Adrenal gland (tissue), 5 donors: ENCODE measurements at regions not wholly inside any gene's neighbourhood (a gene's known extent, or its start where the extent isn't known, plus 50 kb on each side); places are given as distances from the start of the nearest gene placed in this dataset.

ENCODE experiments used
- POLR2A ChIP-seq, 2 donors: fragments of 450-650 bp; IDR thresholded peaks; one replicate each; pipeline ENCODE4 v1.6.1; 2017; ENCODE audit warnings: antibody characterized with exemption in 2 of 2, mild to moderate bottlenecking in 2 of 2, moderate library complexity in 1 of 2
- TF ChIP-seq, protein P1 (sequence below), 6 experiments: fragments of 450-650 bp in 4 of 6; fragments of 200-600 bp in 2 of 6; sonication (generic) in 1 of 6; IDR thresholded peaks; 1 replicate in 5 of 6; 2 replicates in 1 of 6; pipeline versions ENCODE4 v1.5.1 to v1.8.0; 2016 to 2021; ENCODE audit warnings: antibody characterized with exemption in 6 of 6, mild to moderate bottlenecking in 2 of 6, moderate library complexity in 1 of 6
- donor health status: DM: no; HTN: no; CAD: no.

DNA sequence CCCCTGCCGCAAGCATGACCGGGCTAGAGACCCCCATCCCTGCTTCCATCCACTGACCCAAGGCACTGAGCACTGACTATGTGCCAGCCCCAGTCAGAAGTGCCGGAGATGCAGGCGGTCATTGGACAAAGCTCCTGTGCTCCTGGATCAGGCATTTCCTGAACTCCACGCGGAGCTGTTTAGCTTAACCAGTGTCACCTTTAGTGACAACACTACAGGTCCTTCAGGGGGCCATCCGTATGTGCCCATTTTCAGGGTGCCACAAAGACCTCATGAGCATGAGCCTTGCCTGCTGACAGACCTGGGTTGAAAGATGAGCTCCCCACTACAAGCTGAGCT, 63.0 kb upstream of the FGF3 start:
- TF ChIP-seq, protein P1, sequence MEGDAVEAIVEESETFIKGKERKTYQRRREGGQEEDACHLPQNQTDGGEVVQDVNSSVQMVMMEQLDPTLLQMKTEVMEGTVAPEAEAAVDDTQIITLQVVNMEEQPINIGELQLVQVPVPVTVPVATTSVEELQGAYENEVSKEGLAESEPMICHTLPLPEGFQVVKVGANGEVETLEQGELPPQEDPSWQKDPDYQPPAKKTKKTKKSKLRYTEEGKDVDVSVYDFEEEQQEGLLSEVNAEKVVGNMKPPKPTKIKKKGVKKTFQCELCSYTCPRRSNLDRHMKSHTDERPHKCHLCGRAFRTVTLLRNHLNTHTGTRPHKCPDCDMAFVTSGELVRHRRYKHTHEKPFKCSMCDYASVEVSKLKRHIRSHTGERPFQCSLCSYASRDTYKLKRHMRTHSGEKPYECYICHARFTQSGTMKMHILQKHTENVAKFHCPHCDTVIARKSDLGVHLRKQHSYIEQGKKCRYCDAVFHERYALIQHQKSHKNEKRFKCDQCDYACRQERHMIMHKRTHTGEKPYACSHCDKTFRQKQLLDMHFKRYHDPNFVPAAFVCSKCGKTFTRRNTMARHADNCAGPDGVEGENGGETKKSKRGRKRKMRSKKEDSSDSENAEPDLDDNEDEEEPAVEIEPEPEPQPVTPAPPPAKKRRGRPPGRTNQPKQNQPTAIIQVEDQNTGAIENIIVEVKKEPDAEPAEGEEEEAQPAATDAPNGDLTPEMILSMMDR (IDR thresholded peaks at IDR 0.05), result no peak
- no peak for TF ChIP-seq POLR2A (IDR thresholded peaks at IDR 0.05)
